Ishikawa (cell line): ENCODE measurements at regions not wholly inside any gene's neighbourhood (a gene's known extent, or its start where the extent isn't known, plus 50 kb on each side); places are given as distances from the start of the nearest gene placed in this dataset.

Source experiments
- MAX ChIP-seq: IDR thresholded peaks from 2 replicates; pipeline ENCODE4 v1.6.1; 2012
- REST ChIP-seq: IDR thresholded peaks from 2 replicates; pipeline ENCODE4 v1.6.1; 2012; ENCODE audit warnings: low read depth, mild to moderate bottlenecking
- YY1 ChIP-seq: IDR thresholded peaks from 2 replicates; pipeline ENCODE4 v1.6.1; 2012; ENCODE audit warnings: low read depth

- no peak for TF ChIP-seq REST
- no peak for TF ChIP-seq MAX
- TF ChIP-seq YY1, result no peak
Measured at GRCh38 chr1:222037720-222038119, 295.8 kb upstream of the DUSP10 start.
